GM19372 (cell line): ENCODE measurements at regions not wholly inside any gene's neighbourhood (a gene's known extent, or its start where the extent isn't known, plus 50 kb on each side); places are given as distances from the start of the nearest gene placed in this dataset.

Experiments
- ATAC-seq: cut with Tn5 transposase; IDR thresholded peaks from one replicate; pipeline ENCODE4 v1.9.1; 2021; ENCODE audit warnings: mild to moderate bottlenecking, low read depth, moderate library complexity; ENCODE audit not compliant: unreplicated experiment

GRCh38 chr6:125534430-125535263 is 214.8 kb upstream of the HEY2 start:
- no peak for ATAC-seq

- no peak for ATAC-seq
Observed at GRCh38 chr6:125537090-125537489, 212.3 kb upstream of the HEY2 start.

- no peak for ATAC-seq
Observed at GRCh38 chr6:125539892-125540291, 209.5 kb upstream of the HEY2 start.

GRCh38 chr6:125544819-125545218 is 204.6 kb upstream of the HEY2 start:
- no peak for ATAC-seq

GRCh38 chr6:125546841-125547251 is 202.6 kb upstream of the HEY2 start:
- ATAC-seq = no peak

GRCh38 chr6:125547381-125547780 is 202.1 kb upstream of the HEY2 start:
- ATAC-seq = no peak

- no peak for ATAC-seq
Observed at GRCh38 chr6:125549202-125549884, 200.1 kb upstream of the HEY2 start.

- no peak for ATAC-seq
Observed at GRCh38 chr6:125550892-125551291, 198.5 kb upstream of the HEY2 start.

GRCh38 chr6:125552819-125553218 is 196.6 kb upstream of the HEY2 start:
- ATAC-seq = no peak

- ATAC-seq = no peak
Observed at GRCh38 chr6:125554456-125554855, 195.0 kb upstream of the HEY2 start.

- ATAC-seq = no peak
Observed at GRCh38 chr6:125558241-125558843, 191.1 kb upstream of the HEY2 start.

GRCh38 chr6:125558907-125559306 is 190.5 kb upstream of the HEY2 start:
- ATAC-seq = no peak

GRCh38 chr6:125562156-125562555 is 187.3 kb upstream of the HEY2 start:
- no peak for ATAC-seq

- no peak for ATAC-seq
Observed at GRCh38 chr6:125564941-125565340, 184.5 kb upstream of the HEY2 start.

- no peak for ATAC-seq
Observed at GRCh38 chr6:125567407-125567806, 182.0 kb upstream of the HEY2 start.

- no peak for ATAC-seq
Observed at GRCh38 chr6:125568609-125569008, 180.8 kb upstream of the HEY2 start.

- no peak for ATAC-seq
Observed at GRCh38 chr6:125570526-125570925, 178.9 kb upstream of the HEY2 start.

- no peak for ATAC-seq
Observed at GRCh38 chr6:125571207-125571755, 178.2 kb upstream of the HEY2 start.

GRCh38 chr6:125574604-125575003 is 174.8 kb upstream of the HEY2 start:
- ATAC-seq = no peak

- ATAC-seq = no peak
Observed at GRCh38 chr6:125577124-125577662, 172.2 kb upstream of the HEY2 start.

- ATAC-seq = no peak
Observed at GRCh38 chr6:125584468-125584939, 164.9 kb upstream of the HEY2 start.
